ENCODE measurements at regions not wholly inside any gene's neighbourhood (a gene's known extent, or its start where the extent isn't known, plus 50 kb on each side); places are given as distances from the start of the nearest gene placed in this dataset.
"Not testable (repeated sequence)": the region's sequence is repeated elsewhere in the genome, so short reads cannot be mapped to it uniquely, and the experiment has no call there.

GRCh38 chr5:126120939-126121338 lies 302.3 kb upstream of the GRAMD2B start:
- intact Hi-C loops (cut with micrococcal nuclease) = no loop called here
- TF ChIP-seq CTCF (IDR thresholded peaks at IDR 0.05; ENCODE audit: borderline replicate concordance) = no peak
- Histone ChIP-seq H3K4me1 (no peaks in the 10 kb centered on the region), H3K9me3 (replicated peaks) (no peaks in the 10 kb centered on the region), H3K27ac (replicated peaks) (no peak overlapping the region), H3K36me3 (no peaks in the 10 kb centered on the region), H3K27me3 (ENCODE audit: low read depth) (no peaks in the 10 kb centered on the region), H3K4me3 (no peak overlapping the region)
- no peak for DNase-seq

DNA sequence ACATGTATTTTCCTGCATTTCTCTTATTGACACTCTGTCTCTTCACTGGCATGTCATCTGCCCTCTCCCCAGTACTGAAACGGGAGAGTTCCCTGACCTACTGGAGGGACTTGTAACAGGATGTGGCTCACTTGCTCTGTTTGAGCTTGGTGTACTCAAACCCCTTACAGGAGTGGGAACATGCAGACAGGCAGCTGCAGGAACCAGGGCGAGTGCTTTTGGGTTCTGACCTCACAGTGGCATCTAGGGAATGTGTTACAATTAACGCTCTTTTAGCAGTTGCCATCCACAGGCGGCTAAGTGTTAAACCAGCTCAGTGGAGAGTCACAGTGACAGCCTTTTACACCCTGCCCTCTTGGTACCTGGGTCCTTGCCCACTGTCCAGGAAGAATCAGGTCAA lies 300.3 kb upstream of the GRAMD2B start:
- H3K4me3 ChIP-seq = no peak overlapping the region
- no peak overlapping the region for H3K27ac ChIP-seq (replicated peaks)
- DNase-seq = no peak
- TF ChIP-seq CTCF (IDR thresholded peaks at IDR 0.05; ENCODE audit: borderline replicate concordance) = no peak
- intact Hi-C loops (cut with micrococcal nuclease) = no loop called here
- H3K9me3 ChIP-seq (replicated peaks) = no peaks in the 10 kb centered on the region
- no peaks in the 10 kb centered on the region for H3K27me3 ChIP-seq (ENCODE audit: low read depth)
- H3K4me1 ChIP-seq = no peaks in the 10 kb centered on the region
- H3K36me3 ChIP-seq = no peaks in the 10 kb centered on the region

- Histone ChIP-seq H3K4me1 (no peaks in the 10 kb centered on the region), H3K36me3 (no peaks in the 10 kb centered on the region), H3K9me3 (replicated peaks) (no peaks in the 10 kb centered on the region), H3K27me3 (ENCODE audit: low read depth) (no peaks in the 10 kb centered on the region), H3K4me3 (no peak overlapping the region), H3K27ac (replicated peaks) (no peak overlapping the region)
- DNase-seq = no peak
- intact Hi-C loops (cut with micrococcal nuclease) = no loop called here
- TF ChIP-seq CTCF (IDR thresholded peaks at IDR 0.05; ENCODE audit: borderline replicate concordance) = no peak
Measured at GRCh38 chr5:126124706-126125345, 298.4 kb upstream of the GRAMD2B start.

DNA sequence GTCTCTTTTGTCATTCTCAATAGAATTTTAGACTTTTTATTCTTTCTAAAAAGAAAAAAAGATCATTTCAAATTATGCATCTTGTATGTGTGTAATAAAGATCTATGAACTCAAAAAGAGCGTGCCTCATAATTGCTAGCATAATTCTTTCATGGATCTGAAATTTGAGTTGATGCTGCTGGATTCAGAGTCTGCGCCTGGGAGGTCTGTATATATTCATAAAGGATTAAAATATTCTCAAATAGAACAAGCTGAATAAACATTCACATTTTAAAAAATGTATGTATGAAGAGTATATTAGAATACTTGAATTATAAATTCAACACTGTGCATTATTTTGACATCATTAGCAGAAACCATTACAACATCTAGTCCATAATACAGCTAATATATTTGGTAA lies 297.8 kb upstream of the GRAMD2B start:
- H3K27ac ChIP-seq (replicated peaks) = no peak overlapping the region
- no peaks in the 10 kb centered on the region for H3K36me3 ChIP-seq
- no peak for DNase-seq
- intact Hi-C loops (cut with micrococcal nuclease) = no loop called here
- no peaks in the 10 kb centered on the region for H3K9me3 ChIP-seq (replicated peaks)
- no peak overlapping the region for H3K4me3 ChIP-seq
- no peaks in the 10 kb centered on the region for H3K4me1 ChIP-seq
- TF ChIP-seq CTCF (IDR thresholded peaks at IDR 0.05; ENCODE audit: borderline replicate concordance) = no peak
- H3K27me3 ChIP-seq (ENCODE audit: low read depth) = no peaks in the 10 kb centered on the region

- intact Hi-C loops (cut with micrococcal nuclease) = no loop called here
- Histone ChIP-seq H3K36me3 (no peaks in the 10 kb centered on the region), H3K4me3 (no peak overlapping the region), H3K27ac (replicated peaks) (no peak overlapping the region), H3K27me3 (ENCODE audit: low read depth) (no peaks in the 10 kb centered on the region), H3K4me1 (no peaks in the 10 kb centered on the region), H3K9me3 (replicated peaks) (peaks cover 10% of the 10 kb centered on the region)
- no peak for DNase-seq
- no peak for TF ChIP-seq CTCF (IDR thresholded peaks at IDR 0.05; ENCODE audit: borderline replicate concordance)
Measured at GRCh38 chr5:126126574-126126973, 296.6 kb upstream of the GRAMD2B start.

- intact Hi-C loops (cut with micrococcal nuclease) = not testable (repeated sequence)
- H3K9me3 ChIP-seq (replicated peaks) = peaks cover 15% of the 10 kb centered on the region
Measured at GRCh38 chr5:126127371-126127770, 295.8 kb upstream of the GRAMD2B start.

More at GRCh38 chr5:126127371-126127770, 295.8 kb upstream of the GRAMD2B start:
- not testable (repeated sequence) for H3K27me3 ChIP-seq (ENCODE audit: low read depth); H3K36me3 ChIP-seq; DNase-seq; H3K4me3 ChIP-seq; H3K27ac ChIP-seq (replicated peaks); H3K4me1 ChIP-seq

Data from left ventricle myocardium inferior (tissue), 1 donor.